Activated T-cell treated with anti-CD3 and anti-CD28 coated beads for 24 hours (primary cell): ENCODE measurements at regions not wholly inside any gene's neighbourhood (a gene's known extent, or its start where the extent isn't known, plus 50 kb on each side); places are given as distances from the start of the nearest gene placed in this dataset.

Experiments
- DNase-seq: peaks from one replicate; pipeline ENCODE4 v3.0.0-alpha.2; 2020; ENCODE audit warnings: low read depth

DNA sequence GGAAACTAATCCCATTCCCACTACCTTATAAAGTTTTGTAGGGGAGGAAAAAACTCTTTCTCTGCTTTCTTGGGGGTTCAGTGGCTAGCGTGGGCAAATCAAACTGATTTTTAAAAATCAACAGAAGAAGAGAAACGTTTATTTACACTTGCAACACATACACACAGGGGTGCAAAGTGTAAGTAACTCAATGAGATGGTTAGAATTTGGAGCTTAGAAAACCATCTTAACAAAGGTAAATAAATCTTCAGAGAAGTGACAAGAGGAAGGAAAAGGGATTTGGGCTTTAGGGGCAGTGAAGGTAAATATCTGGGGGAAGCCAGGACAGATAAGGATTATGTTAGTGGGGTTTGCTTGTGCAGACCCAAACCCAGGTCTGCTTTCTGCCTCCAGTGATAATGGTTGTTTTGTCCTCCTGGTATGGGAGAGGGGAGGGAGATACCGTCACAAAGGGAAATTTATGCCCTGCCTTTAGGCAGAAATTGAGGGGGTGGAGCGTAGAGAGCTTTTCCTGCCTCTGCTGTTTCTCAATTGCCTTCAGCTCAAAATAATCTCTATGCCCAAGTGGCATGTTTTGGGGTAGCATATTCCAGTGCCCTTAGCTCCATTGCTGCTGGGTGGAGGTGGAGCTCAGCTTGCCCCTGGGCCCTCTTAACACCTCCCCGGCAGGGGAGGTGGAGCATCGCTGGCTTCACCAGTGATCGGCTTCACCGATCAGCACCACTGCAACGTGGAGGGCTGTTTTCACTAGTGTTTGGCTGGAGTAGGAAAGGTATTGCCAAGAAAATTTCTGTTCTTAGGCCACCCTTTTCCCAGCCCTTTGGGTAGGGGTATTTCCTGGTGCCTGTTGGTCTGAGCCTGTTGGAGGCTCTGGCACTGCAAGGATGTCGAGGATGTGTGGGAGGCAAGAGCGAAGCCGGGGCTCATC, 92.2 kb downstream of the TEX51 start:
- DNase-seq: no peak

DNA sequence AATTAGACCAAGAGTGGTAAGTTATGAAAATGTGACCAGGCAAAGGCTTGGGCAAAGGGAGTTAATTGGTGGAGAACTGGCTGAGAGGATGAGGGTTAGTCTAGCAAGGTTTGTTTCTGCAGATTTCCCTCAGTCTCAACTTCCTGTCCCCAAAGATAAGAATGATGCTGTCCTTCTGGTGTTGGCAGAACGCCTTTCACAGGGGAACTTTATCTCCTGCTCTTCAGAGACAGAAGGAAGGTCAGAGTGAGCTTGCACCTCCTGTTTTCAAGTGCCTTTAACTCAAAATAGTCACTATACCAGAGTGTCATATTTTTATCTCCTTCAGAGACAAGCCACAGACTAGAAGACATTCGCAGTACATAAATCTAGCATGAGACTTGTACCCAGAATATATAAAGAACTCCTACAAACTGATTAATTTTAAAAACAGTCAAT, 95.7 kb downstream of the TEX51 start:
- DNase-seq: no peak

DNA sequence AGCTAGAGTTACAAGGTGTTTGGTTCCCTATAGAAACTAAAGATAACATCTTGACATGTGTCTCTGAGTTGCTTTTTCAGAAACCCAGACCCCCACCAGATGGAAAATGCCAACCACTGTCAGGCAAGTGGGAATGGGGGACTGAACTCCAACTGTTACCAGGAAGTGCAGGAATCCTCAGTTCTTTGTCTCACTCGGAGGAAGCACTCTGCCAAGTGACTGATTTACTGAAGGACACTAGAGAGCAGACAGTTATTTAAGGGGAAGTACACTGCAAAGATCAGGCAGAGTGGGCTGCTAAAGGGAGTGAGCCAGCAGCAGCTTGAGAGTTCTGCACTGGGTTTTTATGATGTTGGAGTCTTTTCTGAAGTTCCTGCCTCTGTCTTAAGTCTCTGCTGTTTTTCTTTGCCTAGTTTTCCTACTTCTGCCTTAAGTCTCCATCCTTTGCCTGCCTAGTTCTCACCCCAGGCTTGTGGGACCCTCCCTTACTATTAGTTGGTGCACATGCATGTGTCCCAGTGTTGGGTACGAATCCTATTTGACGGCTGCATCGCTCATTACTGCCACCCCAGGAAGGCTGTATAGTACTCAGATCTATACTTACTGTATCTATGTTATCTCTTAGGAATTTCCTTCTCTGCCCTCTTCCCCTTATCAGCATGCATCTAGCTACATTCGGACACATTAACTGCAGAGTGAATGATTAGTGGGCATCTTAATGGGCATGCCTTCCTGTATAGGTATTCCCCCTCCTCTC, 97.1 kb downstream of the TEX51 start:
- DNase-seq: no peak

DNA sequence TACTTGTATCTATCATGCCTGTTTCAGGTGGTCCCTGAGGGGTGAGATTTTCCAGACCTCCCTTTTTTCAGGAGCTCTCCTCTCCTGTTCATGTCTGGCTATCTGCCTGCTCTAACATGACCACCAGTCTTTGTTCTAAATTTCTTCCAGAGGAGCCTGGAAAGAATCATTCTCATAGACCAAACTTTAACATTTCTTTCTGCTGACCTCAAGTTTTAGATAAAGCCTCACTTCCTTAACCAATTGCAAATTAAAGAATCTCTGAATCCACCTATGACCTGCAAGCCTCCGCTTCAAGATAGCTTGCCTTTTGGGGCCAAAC, 97.6 kb downstream of the TEX51 start:
- DNase-seq: no peak
